Astrocyte (in vitro differentiated cells and primary cell): ENCODE measurements at regions not wholly inside any gene's neighbourhood (a gene's known extent, or its start where the extent isn't known, plus 50 kb on each side); places are given as distances from the start of the nearest gene placed in this dataset.

Experiments
- EZH2 ChIP-seq: IDR thresholded peaks from 2 replicates; pipeline ENCODE4 v1.6.1; 2012; ENCODE audit warnings: mild to moderate bottlenecking, low read length, inconsistent platforms; ENCODE audit not compliant: insufficient read depth
- TF ChIP-seq, protein P1 (sequence below): IDR thresholded peaks from 2 replicates; pipeline ENCODE4 v1.5.1; 2011; ENCODE audit warnings: low read depth, mild to moderate bottlenecking, inconsistent platforms, low read length, moderate library complexity; ENCODE audit not compliant: insufficient read depth

DNA sequence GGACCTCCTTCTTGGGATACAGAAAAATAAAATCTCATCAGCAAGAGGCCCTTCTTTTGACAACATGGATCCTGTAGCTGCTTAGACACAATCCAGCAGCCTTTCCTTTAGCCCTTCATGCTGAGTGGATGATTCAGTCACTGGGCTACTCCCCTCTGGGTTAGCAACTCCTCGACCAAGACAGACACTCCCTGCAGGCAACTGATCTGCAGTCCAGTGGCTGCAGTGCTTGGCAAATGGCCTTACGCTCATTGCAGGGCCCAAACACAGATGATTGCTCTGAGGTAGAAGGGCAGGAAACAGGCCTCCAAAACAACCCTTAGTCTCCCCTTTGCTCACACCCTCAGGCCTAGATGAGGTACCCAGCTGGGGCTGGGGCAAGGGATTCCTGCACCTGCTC lies 73.2 kb upstream of the OPCML start:
- no peak for TF ChIP-seq EZH2
- TF ChIP-seq, protein P1, sequence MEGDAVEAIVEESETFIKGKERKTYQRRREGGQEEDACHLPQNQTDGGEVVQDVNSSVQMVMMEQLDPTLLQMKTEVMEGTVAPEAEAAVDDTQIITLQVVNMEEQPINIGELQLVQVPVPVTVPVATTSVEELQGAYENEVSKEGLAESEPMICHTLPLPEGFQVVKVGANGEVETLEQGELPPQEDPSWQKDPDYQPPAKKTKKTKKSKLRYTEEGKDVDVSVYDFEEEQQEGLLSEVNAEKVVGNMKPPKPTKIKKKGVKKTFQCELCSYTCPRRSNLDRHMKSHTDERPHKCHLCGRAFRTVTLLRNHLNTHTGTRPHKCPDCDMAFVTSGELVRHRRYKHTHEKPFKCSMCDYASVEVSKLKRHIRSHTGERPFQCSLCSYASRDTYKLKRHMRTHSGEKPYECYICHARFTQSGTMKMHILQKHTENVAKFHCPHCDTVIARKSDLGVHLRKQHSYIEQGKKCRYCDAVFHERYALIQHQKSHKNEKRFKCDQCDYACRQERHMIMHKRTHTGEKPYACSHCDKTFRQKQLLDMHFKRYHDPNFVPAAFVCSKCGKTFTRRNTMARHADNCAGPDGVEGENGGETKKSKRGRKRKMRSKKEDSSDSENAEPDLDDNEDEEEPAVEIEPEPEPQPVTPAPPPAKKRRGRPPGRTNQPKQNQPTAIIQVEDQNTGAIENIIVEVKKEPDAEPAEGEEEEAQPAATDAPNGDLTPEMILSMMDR: no peak
